Left renal pelvis (tissue), 4 donors: ENCODE measurements at regions not wholly inside any gene's neighbourhood (a gene's known extent, or its start where the extent isn't known, plus 50 kb on each side); places are given as distances from the start of the nearest gene placed in this dataset.
"Not testable (repeated sequence)": the region's sequence is repeated elsewhere in the genome, so short reads cannot be mapped to it uniquely, and the experiment has no call there.

Experiments
- DNase-seq, 4 donors: peaks; one replicate each; pipeline ENCODE4 v3.0.0-alpha.2; 2013; ENCODE audit warnings: low read depth in 4 of 4, low spot score in 3 of 4

DNA sequence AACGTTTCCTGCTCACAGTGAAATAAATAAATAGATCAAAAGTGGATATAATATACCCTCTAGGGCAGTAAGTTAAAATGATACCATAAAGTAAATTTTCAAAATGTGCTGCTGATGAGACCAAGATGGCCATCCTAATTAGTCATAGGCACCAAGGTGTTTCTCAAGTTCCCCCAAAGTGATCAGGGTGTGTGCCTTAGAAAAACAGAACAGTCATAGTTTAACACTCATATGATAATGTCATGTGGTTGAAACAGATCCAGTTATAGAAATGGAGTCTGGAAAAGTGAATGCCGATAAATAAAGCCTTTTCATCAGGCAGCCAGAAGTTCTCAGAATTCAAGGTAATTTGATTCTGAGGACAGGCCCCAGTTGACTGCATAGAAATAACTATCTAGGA lies 161.5 kb upstream of the CDKN2B start:
- no peak for DNase-seq

DNA sequence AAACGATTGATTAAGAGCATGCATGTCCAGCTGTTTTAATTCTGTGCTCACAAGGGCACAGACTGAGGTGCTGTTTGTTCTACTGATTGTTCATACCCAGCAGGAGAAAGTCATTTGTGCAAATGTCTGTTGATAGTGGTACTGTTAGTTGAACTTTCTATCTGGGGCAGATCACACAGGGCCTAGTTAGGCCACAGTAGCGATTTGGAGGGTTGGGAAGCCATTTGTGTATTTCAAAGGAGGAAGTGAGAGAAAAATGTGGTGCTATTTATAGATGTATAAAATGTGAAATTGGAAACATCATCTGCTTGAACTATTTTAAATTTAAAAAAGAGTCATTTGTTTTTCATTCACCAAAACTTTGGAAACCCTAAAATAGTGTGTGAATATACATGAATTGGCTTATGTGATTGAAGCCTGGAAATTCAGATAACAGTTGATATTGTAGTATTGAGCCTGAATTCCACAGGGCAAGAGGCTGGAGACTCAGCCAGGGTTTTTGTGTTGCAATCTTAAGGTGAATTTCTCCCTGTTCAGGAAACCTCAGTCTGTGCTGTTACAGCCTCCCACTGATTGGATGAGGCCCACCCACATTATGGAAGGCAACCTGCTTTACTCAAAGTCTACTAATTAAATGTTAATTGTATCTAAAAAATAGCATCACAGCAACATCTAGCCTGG lies 162.0 kb upstream of the CDKN2B start:
- DNase-seq, result no peak

DNA sequence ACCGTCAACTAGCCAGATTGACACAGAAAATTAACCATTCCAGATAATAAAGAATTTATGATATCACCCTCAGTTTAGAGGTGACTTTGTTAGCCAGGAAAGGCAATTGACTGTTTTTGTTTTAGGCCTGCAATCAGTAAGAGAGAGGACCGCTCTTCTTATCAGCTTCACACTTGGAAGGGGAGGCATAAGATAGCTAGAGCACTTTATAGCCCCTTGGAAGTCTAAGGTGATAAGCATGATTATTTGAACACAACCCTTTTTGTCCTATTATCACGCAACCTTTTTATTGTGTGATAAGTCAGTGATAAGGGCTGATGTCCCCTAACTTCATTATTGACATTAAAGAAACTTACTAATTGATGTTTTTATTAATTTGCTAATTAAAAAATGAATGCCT lies 162.6 kb upstream of the CDKN2B start:
- no peak for DNase-seq

DNA sequence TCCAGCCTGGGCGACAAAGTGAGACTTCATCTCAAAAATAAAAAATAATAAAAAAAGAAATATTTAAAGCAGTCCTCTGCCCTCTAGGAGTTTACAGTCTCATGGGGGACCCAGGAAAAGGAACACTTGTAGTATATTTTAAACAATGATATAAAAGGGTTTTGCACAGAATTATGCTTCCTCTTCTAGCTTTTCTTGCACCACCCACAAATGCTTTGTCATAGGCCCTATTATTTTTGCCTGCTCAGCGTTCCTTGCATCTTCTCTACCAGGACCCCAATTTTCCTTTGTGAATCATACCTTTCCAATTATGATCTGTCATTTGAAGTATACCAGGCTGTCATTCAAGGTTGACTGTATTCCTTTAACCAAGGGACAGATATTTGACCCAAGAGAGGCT lies 164.8 kb upstream of the CDKN2B start:
- no peak for DNase-seq

DNA sequence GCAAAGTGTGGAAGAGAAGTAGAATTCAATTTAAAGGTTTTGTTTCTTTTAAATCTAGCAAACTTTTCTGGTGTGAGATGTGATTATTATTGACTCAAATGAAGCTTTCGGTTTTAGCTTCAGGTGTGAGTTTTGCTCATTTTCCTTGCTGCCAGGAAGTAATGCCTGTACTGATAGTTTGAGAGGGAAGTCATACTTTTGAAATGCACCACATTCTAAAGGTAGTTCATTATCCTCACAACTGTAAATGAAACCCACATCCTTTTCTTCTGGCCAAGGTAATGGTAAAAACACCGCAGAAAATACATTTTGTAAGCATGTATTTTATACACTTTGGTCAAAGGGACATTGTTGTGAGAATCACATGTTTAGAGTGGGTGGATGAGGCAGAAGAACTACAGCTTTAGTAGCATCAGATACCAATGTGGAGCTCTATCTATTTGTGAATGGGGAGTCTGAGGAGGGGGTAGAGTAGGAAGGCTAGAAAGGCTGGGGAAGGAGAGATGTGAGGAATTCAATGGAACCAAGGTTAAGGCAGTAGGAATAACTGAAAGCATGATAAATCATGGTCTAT lies 167.0 kb upstream of the CDKN2B start:
- no peak for DNase-seq

DNA sequence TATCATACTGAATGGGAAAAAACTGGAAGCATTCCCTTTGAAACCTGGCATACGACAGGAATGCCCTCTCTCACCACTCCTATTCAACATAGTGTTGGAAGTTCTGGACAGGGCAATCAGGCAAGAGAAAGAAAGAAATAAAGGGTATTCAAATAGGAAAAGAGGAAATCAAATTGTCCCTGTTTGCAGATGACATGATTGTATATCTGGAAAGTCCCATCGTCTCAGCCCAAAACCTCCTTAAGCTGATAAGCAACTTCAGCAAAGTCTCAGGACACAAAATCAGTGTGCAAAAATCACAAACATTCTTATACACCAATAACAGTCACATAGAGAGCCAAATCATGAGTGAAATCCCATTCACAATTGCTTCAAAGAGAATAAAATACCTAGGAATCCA lies 171.9 kb upstream of the CDKN2B start:
- DNase-seq, result not testable (repeated sequence)

DNA sequence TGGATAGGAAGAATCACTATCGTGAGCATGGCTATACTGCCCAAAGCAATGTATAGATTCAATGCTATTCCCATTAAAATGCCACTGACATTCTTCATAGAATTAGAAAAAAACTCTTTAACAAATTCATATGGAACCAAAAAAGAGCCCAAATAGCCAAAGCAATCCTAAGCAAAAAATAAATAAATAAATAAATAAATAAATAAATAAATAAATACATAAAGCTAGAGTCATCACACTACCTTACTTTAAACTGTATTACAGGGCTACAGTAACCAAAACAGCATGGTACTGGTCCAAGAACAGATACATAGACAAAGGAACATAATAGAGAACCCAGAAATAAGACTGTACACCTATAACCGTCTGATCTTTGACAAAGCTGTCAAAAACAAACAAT lies 180.4 kb upstream of the CDKN2B start:
- no peak for DNase-seq

DNA sequence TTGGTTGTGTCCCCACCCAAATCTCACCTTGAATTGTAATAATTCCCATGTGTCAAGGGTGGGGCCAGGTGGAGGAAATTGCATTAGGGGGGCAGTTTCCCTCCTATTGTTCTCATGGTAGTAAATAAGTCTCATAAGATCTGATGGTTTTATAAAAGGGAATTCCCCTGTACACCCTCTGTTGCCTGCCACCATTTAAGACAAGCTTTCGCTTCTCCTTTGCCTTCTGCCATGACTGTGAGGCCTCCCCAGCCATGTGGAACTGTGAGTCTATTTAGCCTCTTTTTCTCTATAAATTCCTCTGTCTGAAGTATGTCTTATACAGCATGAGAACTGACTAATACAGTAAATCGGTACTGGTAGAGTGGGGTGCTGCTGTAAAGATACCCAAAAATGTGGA lies 187.9 kb upstream of the CDKN2B start:
- not testable (repeated sequence) for DNase-seq

DNA sequence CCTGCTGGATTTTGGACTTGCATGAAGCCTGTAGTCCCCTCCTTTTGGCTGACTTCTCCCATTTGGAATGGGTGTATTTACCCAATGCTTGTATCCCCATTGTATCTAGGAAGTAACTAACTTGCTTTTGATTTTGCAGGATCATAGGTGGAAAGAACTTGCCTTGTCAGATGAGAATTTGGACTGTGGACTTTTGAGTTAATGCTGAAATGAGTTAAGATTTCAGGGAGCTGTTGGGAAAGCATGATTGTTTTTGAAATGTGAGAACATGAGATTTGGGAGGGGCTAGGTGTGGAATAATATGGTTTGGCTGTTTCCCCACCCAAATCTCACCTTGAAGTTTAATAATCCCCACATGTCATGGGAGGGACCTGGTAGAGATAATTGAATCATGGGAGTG lies 189.6 kb upstream of the CDKN2B start:
- DNase-seq, result no peak

DNA sequence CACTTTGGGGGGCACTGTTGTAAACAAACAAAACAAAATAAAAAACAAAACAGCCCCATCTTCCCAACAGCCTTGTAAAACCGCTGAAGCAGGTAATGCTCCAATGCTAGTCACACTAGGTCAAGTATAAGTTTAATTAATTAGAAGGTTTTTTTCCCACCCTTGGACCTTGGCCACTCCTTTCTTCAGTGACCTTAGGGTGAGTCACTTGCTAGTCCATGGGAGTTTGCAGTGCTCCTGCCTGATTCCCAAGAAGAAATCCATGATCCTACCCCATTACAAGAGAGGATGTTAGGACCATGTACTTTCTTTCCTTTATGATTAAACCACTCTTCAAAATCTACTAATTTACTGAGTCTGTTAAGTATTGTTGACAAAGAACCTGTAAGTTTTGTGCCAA lies 192.2 kb upstream of the CDKN2B start:
- DNase-seq, result no peak

DNA sequence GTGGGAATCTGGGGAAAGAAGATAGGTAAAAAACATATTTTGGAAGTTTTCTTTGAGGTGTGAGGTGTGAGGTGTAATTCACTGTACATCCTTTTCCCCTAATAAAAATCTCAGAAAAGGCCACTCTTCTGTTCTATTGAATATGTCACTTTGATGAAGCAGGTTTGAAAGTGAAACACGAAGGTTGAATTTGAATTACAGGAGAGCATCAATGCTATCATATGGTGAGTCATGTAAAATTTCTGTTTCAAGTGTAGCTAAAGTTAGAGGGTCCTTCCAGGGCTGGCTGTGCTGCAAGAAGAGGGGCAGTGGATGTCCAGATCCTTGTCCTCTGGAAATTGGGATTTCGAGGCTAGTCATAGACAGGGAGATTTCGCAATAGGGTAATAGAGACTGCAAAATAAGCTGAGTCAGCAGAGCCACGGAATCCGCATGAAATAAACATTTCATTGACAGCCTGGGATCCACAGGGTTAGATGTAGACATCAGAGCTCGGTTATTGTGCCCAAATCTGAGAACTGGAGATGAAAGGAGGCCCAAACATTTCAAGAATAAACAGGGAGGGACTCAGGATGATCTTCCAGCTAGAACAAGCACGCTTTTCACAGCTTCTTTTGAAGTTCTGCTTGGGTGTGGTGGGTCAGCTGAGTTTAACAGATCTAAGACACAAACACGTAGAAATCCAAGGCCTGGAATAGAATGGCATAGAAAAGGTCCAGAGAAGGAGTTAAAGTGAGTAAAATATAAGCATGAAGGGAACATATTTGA lies 194.4 kb upstream of the CDKN2B start:
- no peak for DNase-seq

DNA sequence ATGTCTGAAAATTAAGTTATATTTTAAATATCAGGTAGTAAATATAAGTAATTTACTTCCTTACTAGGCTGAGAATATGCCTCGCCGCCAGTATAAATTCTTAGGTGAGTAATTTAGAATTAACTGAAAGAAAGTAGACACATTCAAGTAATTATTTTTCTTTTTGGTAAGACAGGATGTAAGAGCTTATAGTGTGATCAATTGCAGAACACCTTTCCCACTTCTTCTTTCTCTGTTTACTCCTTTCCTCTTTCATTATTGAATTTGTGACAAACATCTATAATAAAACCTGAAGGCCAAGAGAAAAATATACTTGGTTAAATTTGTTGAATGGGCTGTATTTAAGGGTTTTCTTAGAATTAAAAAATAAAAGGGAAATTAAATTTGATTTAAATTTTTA lies 195.1 kb upstream of the CDKN2B start:
- no peak for DNase-seq

DNA sequence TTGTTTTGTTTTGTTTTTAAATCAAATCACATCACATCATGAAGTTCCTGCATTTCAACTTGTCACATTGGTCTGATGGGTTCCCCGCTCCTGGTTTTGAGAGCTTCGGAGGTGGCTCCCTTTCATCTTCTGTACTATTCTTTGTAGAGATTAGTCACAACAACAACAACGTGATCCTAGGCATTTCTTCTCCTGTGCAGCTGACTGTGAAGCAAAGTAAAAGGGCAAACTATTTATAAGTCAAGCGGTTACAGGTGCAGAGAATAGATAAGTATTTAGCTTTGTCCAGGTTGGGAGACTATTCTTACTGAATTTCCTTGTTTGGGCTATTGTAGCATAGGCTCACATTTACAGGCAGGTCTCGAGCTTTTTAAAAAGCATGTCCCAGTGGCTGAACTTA lies 197.7 kb upstream of the CDKN2B start:
- no peak for DNase-seq

DNA sequence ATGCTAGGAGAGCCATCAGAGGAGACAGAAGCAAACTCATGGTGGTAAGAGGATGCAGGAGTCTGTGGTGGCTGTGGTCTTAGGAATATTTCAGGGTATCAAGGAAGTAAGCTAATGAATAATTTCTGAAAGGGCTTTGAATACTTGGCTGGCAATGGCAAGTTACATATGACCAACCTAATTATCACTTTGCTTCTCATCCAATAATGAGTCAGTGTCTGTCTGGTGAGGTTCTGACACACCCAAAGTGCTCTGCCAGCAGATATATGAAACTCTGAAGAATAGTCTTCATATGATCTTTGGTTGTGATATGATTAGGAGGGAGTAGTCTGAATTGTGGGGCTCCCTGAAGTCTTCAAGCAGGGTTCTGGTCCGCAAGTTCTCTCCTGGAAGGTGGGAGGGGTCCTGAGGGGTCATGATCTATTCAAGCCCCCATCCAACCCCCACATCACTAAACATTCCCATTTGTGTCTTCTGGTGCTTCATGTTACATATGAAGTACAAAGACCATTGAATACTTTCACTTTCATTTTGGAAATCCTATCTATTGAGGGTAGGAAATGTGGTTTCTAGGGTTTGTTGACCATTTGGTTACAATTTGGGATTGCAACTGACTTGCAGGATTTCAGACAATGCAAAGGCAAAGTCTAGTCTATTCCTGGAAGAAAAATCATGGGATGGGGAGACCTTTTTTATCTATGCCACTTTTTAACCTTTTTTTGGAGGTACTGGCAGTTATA lies 199.9 kb upstream of the CDKN2B start:
- DNase-seq, result no peak

DNA sequence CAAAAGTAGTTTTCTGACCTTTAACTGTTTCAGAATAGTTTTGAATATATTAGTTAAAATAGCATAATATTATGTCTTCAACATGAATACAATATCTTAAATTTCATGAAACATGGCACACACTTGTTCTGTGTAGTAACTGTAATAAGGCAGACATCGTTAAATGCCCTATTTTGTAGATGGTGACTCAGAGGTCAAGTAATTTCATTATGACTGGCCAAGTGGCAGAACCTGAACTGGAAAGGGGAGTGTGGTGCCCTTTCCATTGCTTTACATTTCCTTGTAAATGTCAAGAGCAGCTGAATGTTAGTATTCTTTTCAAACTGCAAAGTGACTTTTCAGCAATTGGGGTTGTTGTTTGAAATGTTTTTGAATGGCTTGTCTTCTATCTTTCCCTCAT lies 201.2 kb upstream of the CDKN2B start:
- DNase-seq, result no peak

DNA sequence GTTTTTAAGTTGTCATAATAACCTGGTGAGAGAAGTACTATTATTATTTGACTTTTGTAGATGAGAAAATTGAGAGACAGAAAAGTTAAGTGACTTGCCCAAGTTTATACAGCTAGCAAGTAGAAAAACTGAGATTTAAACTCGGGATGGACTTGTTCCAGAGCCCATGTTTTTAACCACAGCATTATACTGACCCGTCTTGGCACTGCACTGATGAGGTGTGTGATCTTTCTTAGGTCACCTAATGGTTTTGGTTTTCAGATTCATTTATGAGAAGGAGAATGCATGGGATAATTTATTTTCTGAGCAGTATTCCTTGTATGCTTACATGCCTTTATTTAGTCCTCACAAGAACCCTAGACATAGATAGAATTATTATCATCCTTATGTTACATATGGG lies 201.8 kb upstream of the CDKN2B start:
- DNase-seq, result no peak

DNA sequence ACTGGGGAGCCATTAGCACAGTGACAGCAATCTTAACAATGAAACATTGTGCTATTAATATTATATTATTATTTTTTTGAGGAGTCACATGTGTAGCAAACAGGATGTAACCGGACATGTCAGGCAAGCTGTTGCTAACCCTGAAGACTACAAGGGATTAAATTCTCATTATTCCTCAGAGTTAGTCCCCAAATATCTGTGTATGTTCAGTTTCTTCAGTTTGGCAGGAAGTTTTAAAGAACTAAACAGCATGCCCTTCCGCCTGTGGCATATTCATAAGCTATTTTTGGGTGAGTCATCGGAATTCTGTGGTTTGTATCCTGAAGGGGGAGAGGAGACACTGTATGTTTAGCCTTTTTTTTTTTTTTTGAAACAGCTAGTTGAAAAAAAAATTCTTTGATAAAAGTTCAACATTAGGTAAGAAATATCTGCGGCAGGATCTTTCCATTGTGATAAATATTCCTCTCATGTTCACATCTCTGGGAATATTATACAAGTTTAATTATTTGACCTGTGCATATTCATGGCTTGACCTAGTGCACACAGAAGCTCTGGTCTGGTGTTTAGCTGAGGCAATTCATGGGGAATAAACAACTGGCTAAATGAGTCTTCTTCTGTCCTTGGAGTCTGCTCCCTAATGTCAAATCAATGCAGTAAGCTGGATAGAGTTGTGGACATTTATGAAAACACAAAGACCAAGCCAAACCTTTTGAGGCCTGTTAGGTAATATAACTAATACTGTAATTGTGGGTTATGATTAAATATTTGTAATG lies 202.7 kb upstream of the CDKN2B start:
- no peak for DNase-seq

DNA sequence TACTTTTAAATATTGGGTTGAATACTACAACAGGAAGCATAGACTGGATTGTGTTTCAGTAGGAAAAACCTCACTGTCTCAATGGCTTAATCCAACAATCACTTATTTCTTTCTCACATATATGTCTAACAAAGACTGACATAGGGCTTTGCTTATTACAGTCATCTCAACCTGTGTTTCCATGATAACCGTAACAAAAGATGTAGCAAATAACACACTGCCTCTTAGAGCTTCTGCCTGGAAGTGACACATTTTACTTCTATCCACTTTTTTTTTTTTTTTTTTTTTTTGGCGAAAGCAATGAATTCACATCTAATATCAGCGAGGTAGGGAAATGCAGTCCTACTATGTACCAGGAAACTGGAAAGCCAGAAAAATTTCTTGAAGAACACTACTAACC lies 204.9 kb upstream of the CDKN2B start:
- DNase-seq, result no peak

DNA sequence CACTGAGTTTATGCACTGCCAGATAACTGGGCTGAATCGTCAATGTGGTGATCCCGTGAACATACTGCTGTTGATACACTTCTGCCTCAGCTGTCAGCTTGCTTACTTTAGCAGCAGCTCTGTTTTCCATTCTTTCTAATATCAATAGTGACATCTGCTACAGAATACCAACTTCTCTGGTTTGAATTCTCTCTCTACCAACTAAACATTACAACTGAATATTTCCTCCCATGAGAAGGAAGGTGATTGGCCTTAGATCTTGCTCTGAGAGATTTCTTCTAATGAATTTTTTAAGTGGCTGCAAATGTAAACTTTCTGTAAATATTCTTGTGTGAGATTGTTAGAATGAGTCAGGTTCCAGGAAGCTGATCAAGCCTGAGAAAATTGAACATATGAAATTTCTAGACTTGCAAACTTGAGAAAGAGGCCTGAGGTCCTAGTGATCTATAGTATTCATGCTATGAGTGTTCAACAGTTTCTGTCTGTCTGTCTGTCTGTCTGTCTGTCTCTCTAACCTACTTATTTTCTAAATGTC lies 205.5 kb upstream of the CDKN2B start:
- DNase-seq, result no peak

DNA sequence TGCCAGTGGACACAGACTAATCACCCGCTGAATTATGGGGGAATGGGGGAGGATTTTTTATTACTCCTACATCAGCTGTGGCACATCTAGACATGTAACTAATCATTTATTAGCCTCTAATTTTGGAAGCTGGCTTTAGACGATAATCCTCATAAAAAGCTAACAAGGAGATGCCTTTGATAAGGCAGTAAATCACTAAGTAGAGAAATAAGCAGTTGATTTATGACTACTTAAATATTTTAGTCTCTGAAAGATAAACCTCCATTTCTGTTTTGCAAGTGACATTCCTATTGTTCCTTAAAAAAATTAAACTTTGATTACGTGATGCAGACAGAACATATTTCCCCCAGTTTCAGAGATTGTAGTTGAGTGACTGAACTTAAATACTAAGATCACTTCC lies 206.4 kb upstream of the CDKN2B start:
- DNase-seq, result no peak
